GM13976 (cell line): ENCODE measurements at regions not wholly inside any gene's neighbourhood (a gene's known extent, or its start where the extent isn't known, plus 50 kb on each side); places are given as distances from the start of the nearest gene placed in this dataset.

Experiments
- DNase-seq: peaks from one replicate; pipeline ENCODE4 v3.0.0; 2012; ENCODE audit warnings: low spot score
- CTCF ChIP-seq: IDR thresholded peaks from 2 replicates; pipeline ENCODE4 v1.5.1; 2012; ENCODE audit warnings: borderline replicate concordance, mild to moderate bottlenecking; ENCODE audit not compliant: insufficient read depth; ENCODE audit errors: extremely low read depth, missing control alignments, control extremely low read depth
- in situ Hi-C: fragments of 300-500 bp; cut with MboI; formaldehyde crosslinking; loops from one replicate; pipeline ENCODE4 v1.12.0; 2022; ENCODE audit warnings: low sequenced_read_pairs, mixed read lengths, inconsistent platforms; ENCODE audit not compliant: unreplicated experiment

DNA sequence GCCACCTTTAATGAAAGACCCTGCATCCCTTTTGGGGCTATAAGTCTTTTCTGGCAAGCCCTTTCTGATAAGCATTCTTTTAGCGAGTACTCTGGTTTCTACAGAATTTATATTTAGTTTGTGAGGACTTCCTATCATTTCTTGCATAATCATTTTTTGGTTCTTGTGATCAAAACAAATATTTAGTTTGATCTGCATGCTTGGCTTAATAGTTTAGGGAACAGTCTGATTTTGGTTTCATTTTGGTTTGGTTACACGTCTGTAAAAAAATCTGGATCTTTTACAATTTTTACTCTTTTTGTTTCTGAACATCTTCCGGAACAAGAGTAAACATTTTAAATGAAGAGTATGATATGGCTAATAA is 1074.4 kb downstream of the CDH9 start:
- in situ Hi-C loops = no loop called here
- no peak for TF ChIP-seq CTCF

GRCh38 chr5:25963251-25964008 is 1075.0 kb downstream of the CDH9 start:
- DNase-seq = no peak
- in situ Hi-C loops = no loop called here
- no peak for TF ChIP-seq CTCF

More for the DNA sequence above, 1074.4 kb downstream of the CDH9 start:
- DNase-seq = no peak

- no peak for TF ChIP-seq CTCF
- in situ Hi-C loops = no loop called here
- no peak for DNase-seq
Measured at GRCh38 chr5:25955337-25955736, 1083.0 kb downstream of the CDH9 start.

DNA sequence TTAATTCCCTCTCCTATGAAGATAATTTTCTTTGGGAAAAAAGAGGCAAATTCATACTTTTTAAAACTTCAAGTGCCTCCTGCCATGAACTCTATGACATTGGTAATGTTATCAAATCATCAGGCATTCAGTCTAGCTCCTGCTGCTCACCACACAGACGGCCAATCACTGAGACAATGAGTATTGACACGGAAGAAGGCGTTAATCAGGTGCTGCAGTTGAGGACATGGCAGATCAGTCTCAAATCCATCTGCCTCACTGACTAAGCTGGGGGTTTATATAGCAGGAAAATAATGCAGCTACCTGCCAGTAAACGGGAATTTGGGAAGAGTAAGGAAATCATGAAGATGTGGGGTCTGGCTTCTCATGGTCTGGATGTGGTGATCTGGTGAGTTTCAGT is 1087.7 kb downstream of the CDH9 start:
- no peak for DNase-seq
- no peak for TF ChIP-seq CTCF
- in situ Hi-C loops = no loop called here

- no peak for TF ChIP-seq CTCF
- no peak for DNase-seq
- in situ Hi-C loops = no loop called here
Measured at GRCh38 chr5:25948278-25948677, 1090.1 kb downstream of the CDH9 start.

DNA sequence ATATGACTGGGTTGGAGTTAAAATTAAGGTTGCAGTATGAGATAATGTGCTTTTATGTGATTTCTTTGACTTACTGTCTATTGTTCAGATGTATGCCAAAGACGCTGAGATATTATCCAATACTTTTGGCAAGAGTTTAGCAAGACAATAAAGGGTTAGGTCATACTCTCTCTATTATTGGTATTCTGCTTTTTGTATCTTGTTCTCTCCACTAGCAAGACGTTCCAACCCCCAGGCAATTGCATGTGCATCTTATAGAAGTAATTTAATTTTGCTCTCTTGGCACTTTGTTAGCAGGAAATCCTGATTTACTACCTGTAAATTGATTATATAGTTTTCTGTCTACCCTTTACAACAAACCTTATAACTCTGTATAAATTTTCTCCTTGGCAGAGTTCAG is 1093.6 kb downstream of the CDH9 start:
- no peak for TF ChIP-seq CTCF
- DNase-seq = no peak

More for the DNA sequence above, 1093.6 kb downstream of the CDH9 start:
- in situ Hi-C loops = no loop called here
